ENCODE measurements at regions not wholly inside any gene's neighbourhood (a gene's known extent, or its start where the extent isn't known, plus 50 kb on each side); places are given as distances from the start of the nearest gene placed in this dataset.

DNA sequence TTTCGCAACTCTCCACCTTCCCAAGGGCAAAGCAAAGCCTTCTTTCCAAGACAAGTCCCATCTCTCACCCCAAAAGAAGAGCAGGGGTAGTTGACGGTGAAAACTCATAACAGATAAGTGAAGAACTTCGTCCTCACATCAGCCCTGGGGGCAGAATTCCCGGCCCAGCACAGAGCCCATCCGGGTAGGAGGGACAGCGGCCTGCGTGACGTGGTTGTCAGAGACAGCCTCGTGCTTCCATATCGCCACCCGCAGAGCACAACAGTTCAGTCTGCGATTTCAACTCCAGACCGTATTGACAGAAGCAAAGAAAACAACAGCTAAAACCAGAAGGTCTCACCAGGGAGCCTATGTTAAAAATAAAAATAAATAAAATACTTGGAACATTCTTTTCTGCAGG, 273.2 kb downstream of the SYK start:
- H2AFZ ChIP-seq (ENCODE audit: low read depth), result no peak overlapping the region
- 90% methylated on average over 13 of the region's 13 CpGs for WGBS (ENCODE audit: low lambda C conversion rate)
- CTCF ChIA-PET, result no interaction called here

DNA sequence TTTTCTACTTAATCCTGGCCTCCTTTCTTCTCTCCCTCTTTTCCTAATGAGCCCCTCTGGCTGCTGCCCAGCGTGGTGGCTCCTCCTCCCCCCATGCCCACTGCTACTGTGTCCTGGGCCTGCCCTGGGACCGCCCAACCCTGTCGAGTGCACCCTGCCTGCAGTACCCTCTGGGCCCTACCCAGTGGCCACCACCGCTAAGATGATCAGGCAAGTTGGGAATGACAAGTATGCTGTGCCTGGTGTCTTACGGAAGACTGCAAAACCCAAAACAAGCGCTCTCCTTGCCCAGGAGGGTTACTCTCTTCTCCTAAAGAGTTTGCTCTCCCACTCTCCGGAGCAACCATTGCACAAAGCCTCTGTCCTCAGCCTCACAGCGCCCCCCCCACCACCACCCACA, 273.7 kb downstream of the SYK start:
- Histone ChIP-seq H2AFZ (ENCODE audit: low read depth) (no peak overlapping the region), H3K9ac (no peak overlapping the region), H3K27ac (ENCODE audit: low read depth in 2 of 2, low read length in 1 of 2) (no peak overlapping the region), H4K20me1 (ENCODE audit: insufficient read depth) (no peaks in the 10 kb centered on the region), H3K9me2 (no peaks in the 10 kb centered on the region), H3K79me2 (ENCODE audit: insufficient read depth) (no peaks in the 10 kb centered on the region), H3K27me3 (ENCODE audit: insufficient read depth) (no peaks in the 10 kb centered on the region), H3K4me2 (no peak overlapping the region), H3K36me3 (replicated peaks in 1 of 2; ENCODE audit: control insufficient read depth in 1 of 2, insufficient read depth in 2 of 2, low read length in 1 of 2) (no peaks in the 10 kb centered on the region), H3K4me1 (ENCODE audit: control insufficient read depth in 1 of 2, insufficient read depth in 2 of 2, low read depth in 1 of 2, low read length in 1 of 2) (peaks cover 9 to 10% of the 10 kb centered on the region in 2 experiments; a peak in 2 of 4 replicates), H3K9me3 (no peaks in the 10 kb centered on the region), H3K4me3 (ENCODE audit: low read depth in 2 of 2, low read length in 1 of 2) (no peak overlapping the region), H3F3A (replicated peaks; ENCODE audit: insufficient read depth) (peaks cover 4% of the 10 kb centered on the region)
- no peak for TF ChIP-seq JUND (IDR thresholded peaks at IDR 0.05)
- TF ChIP-seq, protein P1, sequence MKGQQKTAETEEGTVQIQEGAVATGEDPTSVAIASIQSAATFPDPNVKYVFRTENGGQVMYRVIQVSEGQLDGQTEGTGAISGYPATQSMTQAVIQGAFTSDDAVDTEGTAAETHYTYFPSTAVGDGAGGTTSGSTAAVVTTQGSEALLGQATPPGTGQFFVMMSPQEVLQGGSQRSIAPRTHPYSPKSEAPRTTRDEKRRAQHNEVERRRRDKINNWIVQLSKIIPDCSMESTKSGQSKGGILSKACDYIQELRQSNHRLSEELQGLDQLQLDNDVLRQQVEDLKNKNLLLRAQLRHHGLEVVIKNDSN (IDR thresholded peaks at IDR 0.05; ENCODE audit: borderline replicate concordance, low read depth), result no peak
- TF ChIP-seq NFIC (IDR thresholded peaks at IDR 0.05; ENCODE audit: borderline replicate concordance), result no peak
- no peak for TF ChIP-seq NRF1 (IDR thresholded peaks at IDR 0.05; ENCODE audit: low read depth, low read length)
- no peak for TF ChIP-seq MXI1 (IDR thresholded peaks at IDR 0.05; ENCODE audit: low read depth, low read length)
- TF ChIP-seq FOXM1 (IDR thresholded peaks at IDR 0.05; ENCODE audit: low read depth), result no peak
- TF ChIP-seq GATA2 (CRISPR knock-in tag; IDR thresholded peaks at IDR 0.05), result no peak
- TF ChIP-seq EP300 (IDR thresholded peaks at IDR 0.05; ENCODE audit: borderline replicate concordance in 1 of 2, low read depth in 1 of 2, low read length in 1 of 2), result no peak
- CTCF ChIA-PET, result no interaction called here
- WGBS (ENCODE audit: low lambda C conversion rate), result 87% methylated on average over 8 of the region's 8 CpGs
- no peak for DNase-seq
- POLR2A ChIA-PET, result no interaction called here

More for the DNA sequence above, 273.2 kb downstream of the SYK start:
- Histone ChIP-seq H3K9ac (no peak overlapping the region), H3K27me3 (ENCODE audit: insufficient read depth) (no peaks in the 10 kb centered on the region), H3K27ac (ENCODE audit: low read depth in 2 of 2, low read length in 1 of 2) (no peak overlapping the region), H3K79me2 (ENCODE audit: insufficient read depth) (no peaks in the 10 kb centered on the region), H3K4me2 (no peak overlapping the region), H3K36me3 (replicated peaks in 1 of 2; ENCODE audit: control insufficient read depth in 1 of 2, insufficient read depth in 2 of 2, low read length in 1 of 2) (no peaks in the 10 kb centered on the region), H3K9me2 (no peaks in the 10 kb centered on the region), H3K4me3 (ENCODE audit: low read depth in 2 of 2, low read length in 1 of 2) (no peak overlapping the region), H4K20me1 (ENCODE audit: insufficient read depth) (no peaks in the 10 kb centered on the region), H3K9me3 (no peaks in the 10 kb centered on the region), H3F3A (replicated peaks; ENCODE audit: insufficient read depth) (peaks cover 4% of the 10 kb centered on the region), H3K4me1 (ENCODE audit: control insufficient read depth in 1 of 2, insufficient read depth in 2 of 2, low read depth in 1 of 2, low read length in 1 of 2) (peaks cover 9 to 10% of the 10 kb centered on the region in 2 experiments; a peak in 2 of 4 replicates)
- DNase-seq, result no peak
- POLR2A ChIA-PET, result no interaction called here
- TF ChIP-seq, protein P2, sequence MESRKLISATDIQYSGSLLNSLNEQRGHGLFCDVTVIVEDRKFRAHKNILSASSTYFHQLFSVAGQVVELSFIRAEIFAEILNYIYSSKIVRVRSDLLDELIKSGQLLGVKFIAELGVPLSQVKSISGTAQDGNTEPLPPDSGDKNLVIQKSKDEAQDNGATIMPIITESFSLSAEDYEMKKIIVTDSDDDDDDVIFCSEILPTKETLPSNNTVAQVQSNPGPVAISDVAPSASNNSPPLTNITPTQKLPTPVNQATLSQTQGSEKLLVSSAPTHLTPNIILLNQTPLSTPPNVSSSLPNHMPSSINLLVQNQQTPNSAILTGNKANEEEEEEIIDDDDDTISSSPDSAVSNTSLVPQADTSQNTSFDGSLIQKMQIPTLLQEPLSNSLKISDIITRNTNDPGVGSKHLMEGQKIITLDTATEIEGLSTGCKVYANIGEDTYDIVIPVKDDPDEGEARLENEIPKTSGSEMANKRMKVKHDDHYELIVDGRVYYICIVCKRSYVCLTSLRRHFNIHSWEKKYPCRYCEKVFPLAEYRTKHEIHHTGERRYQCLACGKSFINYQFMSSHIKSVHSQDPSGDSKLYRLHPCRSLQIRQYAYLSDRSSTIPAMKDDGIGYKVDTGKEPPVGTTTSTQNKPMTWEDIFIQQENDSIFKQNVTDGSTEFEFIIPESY (IDR thresholded peaks at IDR 0.05; ENCODE audit: borderline replicate concordance, low read depth), result no peak
- TF ChIP-seq MEF2A (IDR thresholded peaks at IDR 0.05; ENCODE audit: borderline replicate concordance, low read depth) (no peak), ELF1 (IDR thresholded peaks at IDR 0.05) (no peak), FOSL2 (IDR thresholded peaks at IDR 0.05; ENCODE audit: borderline replicate concordance, low read depth) (no peak), JUND (IDR thresholded peaks at IDR 0.05) (no peak), SIN3A (IDR thresholded peaks at IDR 0.05; ENCODE audit: borderline replicate concordance, low read depth, low read length) (no peak), NRF1 (IDR thresholded peaks at IDR 0.05; ENCODE audit: low read depth, low read length) (no peak)
- TF ChIP-seq, protein P3, sequence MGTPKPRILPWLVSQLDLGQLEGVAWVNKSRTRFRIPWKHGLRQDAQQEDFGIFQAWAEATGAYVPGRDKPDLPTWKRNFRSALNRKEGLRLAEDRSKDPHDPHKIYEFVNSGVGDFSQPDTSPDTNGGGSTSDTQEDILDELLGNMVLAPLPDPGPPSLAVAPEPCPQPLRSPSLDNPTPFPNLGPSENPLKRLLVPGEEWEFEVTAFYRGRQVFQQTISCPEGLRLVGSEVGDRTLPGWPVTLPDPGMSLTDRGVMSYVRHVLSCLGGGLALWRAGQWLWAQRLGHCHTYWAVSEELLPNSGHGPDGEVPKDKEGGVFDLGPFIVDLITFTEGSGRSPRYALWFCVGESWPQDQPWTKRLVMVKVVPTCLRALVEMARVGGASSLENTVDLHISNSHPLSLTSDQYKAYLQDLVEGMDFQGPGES (IDR thresholded peaks at IDR 0.05; ENCODE audit: low read depth, low read length), result no peak
- TF ChIP-seq, protein P4, sequence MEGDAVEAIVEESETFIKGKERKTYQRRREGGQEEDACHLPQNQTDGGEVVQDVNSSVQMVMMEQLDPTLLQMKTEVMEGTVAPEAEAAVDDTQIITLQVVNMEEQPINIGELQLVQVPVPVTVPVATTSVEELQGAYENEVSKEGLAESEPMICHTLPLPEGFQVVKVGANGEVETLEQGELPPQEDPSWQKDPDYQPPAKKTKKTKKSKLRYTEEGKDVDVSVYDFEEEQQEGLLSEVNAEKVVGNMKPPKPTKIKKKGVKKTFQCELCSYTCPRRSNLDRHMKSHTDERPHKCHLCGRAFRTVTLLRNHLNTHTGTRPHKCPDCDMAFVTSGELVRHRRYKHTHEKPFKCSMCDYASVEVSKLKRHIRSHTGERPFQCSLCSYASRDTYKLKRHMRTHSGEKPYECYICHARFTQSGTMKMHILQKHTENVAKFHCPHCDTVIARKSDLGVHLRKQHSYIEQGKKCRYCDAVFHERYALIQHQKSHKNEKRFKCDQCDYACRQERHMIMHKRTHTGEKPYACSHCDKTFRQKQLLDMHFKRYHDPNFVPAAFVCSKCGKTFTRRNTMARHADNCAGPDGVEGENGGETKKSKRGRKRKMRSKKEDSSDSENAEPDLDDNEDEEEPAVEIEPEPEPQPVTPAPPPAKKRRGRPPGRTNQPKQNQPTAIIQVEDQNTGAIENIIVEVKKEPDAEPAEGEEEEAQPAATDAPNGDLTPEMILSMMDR (IDR thresholded peaks at IDR 0.05), result no peak
